UCSD-AML1 (cell line): ENCODE measurements at regions not wholly inside any gene's neighbourhood (a gene's known extent, or its start where the extent isn't known, plus 50 kb on each side); places are given as distances from the start of the nearest gene placed in this dataset.
"Not testable (repeated sequence)": the region's sequence is repeated elsewhere in the genome, so short reads cannot be mapped to it uniquely, and the experiment has no call there.

Source experiments
- DNase-seq: peaks from one replicate; lab custom pipeline; 2025; ENCODE audit not compliant: unreplicated experiment; lab: John Stamatoyannopoulos, UW

DNA sequence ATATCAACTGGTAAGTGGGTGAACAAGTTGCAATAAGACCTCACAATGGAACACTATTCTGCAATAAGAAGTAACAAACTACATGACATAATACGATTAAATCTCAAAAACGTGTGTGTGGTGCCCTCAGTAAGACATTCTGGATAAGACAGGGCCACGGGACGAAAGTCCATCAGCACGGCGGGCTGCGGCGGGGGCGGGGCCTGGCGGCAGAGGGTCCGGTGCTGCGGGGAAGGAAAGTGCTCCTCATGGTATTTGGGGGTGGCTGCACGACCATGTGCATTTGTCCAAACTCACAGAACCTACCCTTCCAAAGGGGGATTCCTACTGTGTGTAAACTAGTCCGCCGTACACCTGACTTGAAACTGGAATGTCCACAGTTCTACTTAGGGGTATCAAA lies 341.8 kb downstream of the TCERG1L start:
- no peak for DNase-seq

DNA sequence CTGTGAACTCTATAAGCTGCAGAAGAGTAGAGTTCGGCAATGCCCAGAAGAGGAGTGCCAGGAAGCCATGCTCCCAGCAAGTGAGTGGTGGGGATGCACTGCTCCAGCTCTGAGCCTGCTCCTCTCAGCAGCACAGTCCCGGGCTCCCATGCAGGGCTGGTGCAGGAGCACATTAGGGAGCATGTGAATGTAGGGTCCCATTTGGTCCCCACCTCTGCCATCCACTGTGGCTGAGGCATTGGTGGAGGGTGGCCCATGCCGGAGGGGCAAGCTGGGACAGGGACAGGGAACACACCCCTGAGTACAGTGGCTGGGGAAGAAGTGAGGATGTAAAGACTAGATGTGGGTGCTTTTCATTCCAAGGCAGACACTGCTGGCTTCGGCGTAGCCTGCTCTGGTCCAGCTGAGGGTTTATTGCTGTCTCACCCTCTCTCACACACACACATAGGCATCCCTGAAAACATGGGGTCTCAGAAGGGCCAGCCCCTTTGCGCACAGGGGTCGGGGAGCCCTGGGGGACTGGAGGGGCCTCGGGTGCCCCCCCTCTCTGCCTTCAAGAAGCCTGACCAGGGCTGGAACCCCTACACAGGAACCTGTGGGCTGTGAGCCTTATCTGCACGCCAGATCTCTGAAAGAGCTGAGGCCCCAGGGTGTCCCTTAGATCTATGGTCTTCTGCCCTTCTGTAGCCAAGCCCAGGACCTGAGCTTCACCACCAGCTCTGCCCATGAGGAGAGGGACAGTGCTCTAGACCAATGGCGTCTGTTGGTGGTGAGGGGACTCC lies 341.0 kb downstream of the TCERG1L start:
- DNase-seq, result no peak

DNA sequence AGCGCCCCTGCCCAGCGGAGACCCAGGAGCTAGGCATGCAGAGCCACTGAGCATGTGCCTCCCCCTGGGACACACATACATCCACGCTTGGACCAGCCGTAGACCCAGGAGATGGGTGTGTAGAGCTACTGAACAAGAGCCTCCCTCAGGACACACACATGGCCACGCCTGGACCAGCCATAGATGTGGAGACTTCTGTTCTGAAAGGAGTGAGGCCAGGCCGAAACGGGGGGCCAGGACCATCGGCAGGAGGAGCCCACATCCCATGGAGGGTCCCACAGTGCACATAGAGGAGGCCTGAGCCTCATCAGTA lies 340.4 kb downstream of the TCERG1L start:
- DNase-seq, result no peak

DNA sequence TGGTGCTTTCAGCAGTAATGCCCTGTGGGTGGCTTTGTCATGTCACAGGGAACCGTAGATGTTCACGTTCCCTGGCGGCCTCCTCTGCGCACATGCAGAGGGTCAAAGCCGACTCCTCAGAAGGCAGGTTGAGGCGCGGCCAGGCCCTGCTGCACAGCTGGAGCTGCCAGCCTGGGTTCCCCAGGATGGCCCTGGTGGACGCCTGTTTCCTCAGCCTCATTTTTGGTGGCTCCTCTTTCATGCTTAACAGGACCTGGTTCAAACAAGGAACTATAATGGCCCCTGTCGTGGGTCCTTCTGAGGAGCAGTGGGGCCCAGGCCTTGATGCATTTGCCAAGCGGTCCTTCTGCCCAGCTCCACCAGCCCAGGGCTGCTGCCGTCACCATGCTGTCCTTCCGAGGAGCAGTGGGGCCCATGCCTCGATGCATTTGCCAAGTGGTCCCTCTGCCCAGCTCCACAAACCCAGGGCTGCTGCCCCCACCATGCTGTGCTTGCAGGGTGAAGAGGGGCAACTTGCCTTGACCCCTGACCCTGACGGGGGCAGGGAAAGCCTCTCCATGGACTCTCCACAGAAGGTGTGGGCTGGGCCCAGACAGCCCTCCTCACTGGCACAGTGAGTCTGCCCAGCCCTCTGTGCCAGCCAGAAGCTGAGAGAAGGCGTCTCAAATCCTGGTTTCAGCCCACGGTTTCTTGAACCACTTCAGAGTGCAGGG lies 338.2 kb downstream of the TCERG1L start:
- DNase-seq, result no peak

DNA sequence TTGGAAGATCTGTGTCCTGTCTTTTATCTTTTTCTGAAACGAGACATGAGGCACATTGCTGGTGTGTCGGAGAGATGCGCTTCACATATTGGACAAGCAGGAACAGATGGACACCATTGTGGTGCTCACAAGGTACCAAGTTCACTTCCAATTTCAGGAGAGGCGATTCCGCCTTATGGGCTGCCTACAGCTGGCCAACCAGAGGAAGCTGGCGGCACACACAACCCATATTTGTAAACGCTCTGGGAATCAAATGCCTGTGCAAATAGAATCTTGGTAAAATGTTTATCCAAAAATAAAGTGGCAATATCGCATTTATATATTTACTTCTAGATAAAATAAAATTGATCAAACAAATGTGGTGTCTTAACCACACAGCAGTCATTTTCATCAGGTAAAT lies 337.4 kb downstream of the TCERG1L start:
- DNase-seq, result no peak

DNA sequence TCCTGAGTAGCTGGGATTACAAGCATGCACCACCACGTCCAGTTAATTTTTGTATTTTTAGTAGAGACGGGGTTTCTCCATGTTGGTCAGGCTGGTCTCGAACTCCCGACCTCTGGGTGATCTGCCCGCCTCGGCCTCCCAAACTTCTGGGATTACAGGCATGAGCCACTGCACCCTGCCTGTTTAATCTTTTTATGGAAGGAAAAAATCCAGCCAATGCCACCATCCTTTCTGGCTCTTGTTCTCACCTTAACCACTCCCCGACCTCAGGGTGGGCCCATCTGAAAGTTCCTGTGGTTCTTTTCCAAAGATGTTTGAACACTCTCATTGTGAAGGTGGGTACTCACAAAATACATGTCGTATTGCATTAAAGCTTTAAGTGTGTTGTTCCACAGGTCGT lies 336.2 kb downstream of the TCERG1L start:
- not testable (repeated sequence) for DNase-seq

DNA sequence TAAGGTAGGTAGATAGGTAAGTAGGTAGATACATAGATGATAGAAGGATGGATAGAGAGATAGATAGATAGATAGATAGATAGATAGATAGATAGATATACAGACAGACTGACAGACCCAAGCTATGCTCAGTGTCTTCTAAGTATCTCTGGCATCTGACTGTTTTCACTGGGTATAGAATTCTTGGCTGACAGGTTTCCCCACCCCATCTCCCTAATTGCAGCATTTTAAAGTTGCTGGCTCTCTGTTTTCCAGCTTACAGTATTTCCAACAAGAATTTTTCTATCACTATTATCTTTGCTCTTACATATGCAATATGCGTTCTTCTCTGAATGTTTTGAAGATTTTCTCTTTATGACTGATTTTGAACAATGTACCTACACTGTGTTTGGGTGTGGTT lies 328.7 kb downstream of the TCERG1L start:
- no peak for DNase-seq

DNA sequence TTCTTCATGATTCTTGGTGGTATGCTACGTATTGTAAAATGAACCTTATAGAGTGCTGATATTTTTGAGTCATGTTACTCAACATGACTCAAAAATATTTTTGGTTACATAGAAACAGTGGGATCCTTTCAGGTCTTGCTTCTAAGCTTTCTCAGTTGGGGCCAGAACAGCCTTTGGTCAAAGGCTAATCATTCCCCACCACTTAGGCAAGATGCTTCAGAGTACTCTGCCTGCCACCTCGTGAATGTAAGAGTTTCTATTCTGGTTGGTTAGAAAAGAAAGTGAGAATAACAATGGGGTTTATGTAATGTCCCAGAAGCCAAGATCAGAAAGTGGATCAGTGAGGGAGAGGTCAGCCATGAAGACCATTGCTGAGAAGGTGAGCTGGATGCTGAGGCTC lies 327.8 kb downstream of the TCERG1L start:
- DNase-seq, result no peak

DNA sequence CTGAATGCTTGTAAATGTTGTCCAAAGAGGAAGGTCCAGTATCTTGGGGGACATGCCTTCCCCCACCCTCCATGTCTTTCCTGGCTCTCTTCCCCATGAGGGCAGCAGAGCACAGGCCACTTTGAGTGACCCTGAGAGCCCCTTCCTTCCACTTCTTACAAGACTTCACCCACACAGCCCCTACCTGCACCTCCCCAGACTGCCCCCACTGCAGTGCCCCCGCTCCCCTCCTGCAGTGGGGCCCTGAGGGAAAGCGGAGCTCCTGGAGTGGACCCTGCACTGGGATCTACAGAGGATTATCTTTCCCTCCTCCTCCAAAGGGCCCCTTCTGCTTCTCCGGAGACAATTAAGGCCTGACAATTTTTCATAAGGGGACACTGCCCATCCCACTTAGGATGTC lies 326.8 kb downstream of the TCERG1L start:
- DNase-seq, result no peak

DNA sequence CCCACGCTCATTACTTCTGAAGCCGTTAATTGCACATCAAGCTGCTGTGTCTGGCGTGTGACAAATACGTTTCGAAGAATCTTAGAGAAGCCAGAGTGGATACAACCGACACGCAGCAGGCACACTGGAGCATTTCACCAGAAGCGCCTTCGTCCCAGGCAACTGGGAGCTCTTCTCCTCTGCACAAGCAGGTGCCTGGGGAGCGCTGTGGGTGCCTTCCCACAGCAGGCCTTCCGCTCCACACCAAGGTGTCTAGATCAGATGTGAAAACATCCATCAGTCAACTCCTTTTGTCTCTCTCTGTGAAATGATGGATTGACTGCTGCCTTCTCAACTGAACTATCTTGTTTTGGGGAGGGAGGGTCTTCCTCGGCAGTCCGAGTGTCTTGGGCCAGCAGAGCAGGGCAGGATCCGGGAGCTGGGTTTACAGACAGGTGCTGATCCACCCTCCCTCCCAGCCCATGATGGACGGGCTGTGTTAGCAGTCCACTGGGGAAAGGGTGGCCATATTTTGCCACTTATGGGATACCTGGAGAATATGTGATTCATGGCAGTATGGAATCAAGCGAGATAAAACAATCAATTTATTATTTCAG lies 326.3 kb downstream of the TCERG1L start:
- no peak for DNase-seq

DNA sequence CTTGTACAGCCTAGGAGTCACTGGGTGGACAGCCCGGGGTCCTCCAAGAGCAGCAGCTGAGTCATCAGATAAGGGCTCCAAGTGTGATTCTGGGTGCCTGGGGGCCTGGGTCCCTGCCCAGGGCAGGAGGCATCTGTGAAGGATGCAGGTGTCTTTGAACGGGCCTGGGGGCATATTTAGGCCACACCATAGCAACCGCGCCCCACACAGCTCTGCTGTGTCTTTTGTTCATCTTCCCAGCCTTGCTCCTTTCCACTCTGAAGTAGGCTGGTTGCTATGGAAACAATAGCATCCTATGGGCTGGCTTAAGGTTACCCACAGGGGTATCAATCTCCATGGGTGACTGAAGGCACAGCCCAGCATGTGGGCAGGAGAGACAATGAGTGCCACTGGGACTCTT lies 324.7 kb downstream of the TCERG1L start:
- no peak for DNase-seq

DNA sequence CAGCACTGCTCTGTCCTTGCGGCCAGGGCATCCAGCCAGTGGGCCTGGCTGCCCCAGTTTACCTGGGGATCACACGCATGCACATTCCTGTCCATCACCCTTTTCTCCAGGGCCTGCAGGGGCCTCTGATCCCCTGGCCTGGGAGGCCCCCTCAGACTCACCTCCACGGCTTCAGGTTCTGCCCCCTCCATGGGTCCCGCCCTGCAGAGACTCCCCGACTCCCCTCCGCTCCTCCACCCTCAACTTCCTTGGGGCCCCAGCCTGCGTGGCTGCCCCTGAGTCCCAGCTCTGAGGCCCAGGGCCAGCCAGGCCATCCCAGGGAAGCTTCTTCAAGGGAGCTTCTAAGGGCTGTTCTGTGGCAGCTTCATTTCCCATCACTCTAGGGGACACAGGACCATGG lies 324.1 kb downstream of the TCERG1L start:
- DNase-seq, result no peak

DNA sequence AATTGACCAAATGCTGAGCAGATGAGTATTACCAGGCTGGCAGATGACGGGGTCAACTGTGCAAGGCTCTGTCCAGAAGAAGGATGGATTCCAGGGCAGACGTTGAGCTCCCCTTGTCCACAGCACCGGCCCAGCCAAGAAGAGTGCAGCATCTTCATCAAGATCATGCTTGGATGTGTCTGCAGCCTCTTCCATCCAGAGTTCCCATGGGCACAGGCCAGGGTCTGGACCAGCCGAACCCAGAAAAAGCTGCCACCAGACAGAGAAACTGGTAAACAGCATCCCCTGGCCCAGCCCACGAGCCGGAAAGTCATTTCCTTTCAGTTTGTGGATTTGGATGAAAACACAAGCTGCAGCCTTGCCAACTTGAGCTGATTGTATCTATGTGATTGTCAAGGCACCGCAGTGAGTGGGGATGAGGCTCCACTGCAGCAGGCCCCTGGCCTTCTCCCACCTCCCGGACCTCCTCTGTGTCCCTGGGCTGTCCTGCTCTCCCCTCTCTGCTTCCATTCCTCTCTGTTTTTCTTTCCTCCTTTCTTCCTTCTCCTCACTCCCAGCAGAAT lies 321.8 kb downstream of the TCERG1L start:
- DNase-seq, result no peak

DNA sequence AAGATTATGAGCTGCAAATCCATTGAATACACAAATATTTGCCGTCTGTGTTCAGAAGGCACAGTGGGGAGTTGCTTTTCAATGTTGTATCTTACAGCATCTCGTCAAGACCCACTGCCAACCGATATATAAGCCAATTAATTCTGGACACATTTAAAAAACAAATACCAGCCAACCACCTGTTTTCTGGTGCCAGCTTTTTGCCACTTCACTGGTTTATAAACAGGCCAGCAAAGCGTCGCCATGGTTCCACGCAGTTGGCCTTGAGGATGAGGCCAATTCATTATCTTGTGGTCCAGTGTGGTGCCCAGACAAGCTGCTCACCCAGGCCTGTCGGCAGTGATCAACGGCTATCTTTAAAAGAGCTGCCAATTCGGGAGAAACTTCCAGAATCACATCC lies 321.0 kb downstream of the TCERG1L start:
- DNase-seq, result no peak

DNA sequence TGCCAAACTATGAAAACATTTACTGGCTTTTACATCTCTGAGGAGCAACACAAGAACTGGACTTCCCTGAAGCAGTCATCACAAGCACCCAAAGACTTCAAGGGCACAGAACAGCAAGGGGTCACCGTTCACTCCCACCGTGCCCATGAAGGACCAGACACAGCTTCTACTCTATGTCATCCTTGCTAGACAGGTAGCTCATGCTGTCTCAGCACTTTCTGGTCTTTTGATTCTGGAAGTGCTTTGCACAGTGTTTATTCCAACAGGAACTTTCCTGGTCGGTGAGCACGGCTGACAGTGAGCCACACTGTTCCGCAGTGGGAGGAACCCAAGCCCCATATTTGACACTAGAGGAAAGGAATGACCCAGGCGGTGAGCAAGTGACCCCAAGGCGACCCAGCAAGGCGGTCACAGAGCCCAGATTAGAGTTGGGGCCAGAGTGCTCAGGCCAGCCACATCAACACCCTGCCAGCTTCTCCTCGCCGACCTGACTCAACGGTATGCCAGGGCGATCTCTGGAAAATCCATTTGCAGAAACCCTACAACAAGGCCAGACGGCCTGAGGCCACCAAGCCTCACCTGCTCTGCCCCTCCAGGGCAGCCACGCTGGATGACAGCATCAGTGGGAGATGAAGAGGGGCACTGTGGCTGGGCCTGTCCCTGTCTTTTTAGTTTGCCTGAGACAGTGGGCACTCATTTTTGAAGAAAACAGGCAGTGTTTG lies 318.6 kb downstream of the TCERG1L start:
- DNase-seq, result no peak

DNA sequence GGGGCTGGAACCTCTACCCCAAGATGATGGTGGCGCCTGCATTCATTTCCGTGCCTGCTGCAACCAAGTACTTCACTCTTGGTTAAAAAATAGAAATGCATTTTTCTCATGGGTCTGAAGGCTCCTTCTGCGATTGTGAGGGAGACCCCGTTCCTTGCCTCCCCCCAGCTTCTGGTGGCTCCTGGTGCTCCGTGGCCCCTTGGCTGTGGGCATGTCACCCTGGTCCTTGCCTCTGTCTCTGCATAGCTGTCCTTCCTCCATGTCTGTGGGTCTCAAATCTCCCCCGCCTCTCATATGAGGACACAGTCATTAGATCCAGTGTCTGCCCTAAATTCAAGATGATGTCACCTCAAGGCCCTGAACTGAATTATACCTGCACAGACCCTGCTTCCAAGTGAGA lies 317.9 kb downstream of the TCERG1L start:
- DNase-seq, result no peak

DNA sequence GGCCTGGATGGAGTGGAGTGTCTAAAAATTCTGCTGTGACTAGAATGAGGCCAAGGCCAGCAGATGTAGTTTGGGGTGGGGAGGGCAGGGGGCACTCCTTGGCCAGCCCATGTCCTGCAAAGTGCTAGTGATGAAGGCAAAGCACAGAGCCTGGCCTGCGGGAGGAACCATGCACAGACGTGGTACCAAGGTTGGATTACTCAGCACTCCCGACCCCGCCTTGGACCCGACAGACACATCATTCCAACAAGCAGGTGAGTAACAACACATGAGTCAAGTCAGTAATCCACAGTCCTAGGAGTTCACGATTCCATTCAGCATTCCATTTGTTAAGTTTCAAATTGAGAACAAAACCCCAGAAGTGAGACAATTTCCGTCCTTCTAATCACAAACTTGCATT lies 317.3 kb downstream of the TCERG1L start:
- no peak for DNase-seq

DNA sequence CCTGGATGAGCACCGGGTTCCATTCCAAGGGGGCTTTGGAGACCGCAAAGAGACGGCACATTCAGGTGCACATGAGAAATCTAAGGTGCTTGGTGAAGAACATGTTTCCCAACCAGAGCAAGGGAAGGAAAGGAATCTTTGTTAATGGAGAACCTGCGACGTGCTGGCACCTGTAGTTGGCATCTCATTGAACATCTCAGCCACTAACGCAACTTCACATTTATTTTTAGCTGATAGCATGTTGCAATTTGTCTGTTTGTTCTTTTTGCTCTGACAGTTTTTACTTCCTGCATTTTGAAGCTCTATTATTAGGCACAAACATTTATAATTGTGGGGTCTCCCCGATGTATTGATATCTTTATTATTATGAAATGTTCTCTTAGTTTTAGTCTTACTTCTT lies 316.7 kb downstream of the TCERG1L start:
- no peak for DNase-seq

DNA sequence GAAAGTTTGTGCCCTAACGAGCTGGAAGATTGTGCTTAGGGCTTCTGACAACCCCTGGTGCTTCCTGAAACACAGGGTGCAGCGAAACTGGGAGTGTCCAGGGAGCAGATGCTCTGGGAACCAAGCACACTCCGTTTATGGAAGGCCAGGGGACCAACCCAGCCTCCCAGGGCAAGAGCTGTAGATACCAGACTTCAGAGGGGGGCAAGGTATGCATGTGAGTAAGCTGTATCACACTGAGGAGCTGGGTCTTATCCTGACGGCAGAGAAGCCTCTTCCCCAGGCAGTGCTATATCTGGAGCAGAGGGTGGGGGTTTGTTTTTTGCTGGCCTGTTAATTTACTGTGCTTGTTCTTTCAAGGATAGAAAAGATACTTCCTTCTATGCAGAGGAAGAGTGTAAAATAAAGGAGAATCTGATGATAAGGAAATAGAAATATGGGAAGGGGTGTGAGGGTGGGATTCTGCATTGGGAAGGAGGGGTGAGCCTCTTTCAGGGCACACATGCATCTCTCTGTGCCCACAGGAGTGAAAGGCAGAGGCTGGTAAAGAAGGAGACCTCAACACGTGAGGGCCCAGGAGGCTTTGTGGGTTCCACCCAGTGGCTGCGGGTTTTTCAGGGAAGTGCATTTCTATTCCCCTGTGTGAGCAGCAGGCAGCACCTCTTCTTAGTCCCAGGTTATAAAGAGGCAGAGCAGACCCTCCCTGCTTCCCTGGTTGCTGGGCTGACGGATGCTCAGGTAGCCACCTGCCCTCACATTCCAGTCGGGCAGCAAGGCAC lies 314.1 kb downstream of the TCERG1L start:
- DNase-seq, result no peak

DNA sequence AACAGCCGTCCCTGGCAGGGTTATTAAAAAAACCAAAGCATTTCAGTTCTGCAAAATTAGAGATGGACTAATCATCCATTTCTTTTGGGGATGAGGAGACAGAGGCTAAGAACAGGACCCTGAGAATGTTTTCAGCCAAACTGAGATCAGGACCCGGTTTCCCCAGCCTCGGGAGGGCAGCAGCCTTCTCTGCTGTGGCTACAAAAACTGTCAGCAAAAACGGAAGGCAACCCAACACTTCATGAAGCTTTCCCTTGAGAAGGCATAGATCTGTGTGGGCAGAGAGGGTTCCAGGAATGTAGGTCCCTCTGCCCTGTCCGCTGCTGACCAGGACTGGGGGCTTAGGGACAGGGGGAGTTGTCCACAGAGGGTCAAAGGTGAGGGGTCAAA lies 313.5 kb downstream of the TCERG1L start:
- no peak for DNase-seq

DNA sequence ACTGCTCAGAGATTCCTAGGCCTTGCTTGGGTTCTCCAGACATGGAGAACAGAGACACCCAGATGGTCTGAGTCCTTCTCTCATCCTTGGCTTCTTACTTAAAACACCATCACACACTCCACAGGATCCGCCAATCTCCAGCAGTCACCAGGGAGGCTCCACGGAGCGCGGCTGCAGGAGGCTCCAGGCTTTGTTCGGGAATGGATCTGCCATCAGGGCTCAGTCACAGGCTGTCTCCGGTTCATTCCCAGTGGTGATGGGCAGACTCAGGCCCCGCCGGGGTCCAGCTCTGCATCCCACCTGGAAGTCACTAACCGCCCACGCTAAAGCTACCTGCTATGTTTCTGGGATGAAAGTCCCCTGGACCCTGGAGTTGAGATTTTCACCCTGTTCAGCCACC lies 312.9 kb downstream of the TCERG1L start:
- no peak for DNase-seq
